BJ (cell line): ENCODE measurements at regions not wholly inside any gene's neighbourhood (a gene's known extent, or its start where the extent isn't known, plus 50 kb on each side); places are given as distances from the start of the nearest gene placed in this dataset.

Experiments
- CTCF ChIA-PET: fragments of 350-600 bp; formaldehyde crosslinking; extraction: SDS; loops from one replicate; lab custom pipeline; 2021; ENCODE audit warnings: antibody characterized with exemption, inconsistent platforms; lab: Yijun Ruan, JAX
- POLR2A ChIA-PET: fragments of 300-600 bp; sonication (Branson Sonifier 250); formaldehyde crosslinking; extraction: SDS; loops from one replicate; lab custom pipeline; 2021; ENCODE audit warnings: antibody characterized with exemption; lab: Charles Lee
- DNase-seq: peaks from one replicate; pipeline ENCODE4 v3.0.0-alpha.2; 2011; ENCODE audit warnings: low read depth
- H3K27me3 ChIP-seq: 2 replicates; pipeline ENCODE4 v1.6.0; 2011; ENCODE audit warnings: low read length; ENCODE audit not compliant: control insufficient read depth, insufficient read depth
- H3K36me3 ChIP-seq: 2 replicates; pipeline ENCODE4 v1.5.1; 2011; ENCODE audit warnings: low read length; ENCODE audit not compliant: control insufficient read depth, insufficient read depth
- H3K4me3 ChIP-seq: 2 replicates; pipeline ENCODE4 v1.5.1; 2011; ENCODE audit warnings: low read depth, mild to moderate bottlenecking, control low read depth, low read length
- CTCF ChIP-seq: IDR thresholded peaks from 2 replicates; pipeline ENCODE4 v1.5.1; 2011; ENCODE audit warnings: low read depth, mild to moderate bottlenecking, control low read depth, inconsistent platforms, low read length, moderate library complexity; ENCODE audit not compliant: insufficient read depth

DNA sequence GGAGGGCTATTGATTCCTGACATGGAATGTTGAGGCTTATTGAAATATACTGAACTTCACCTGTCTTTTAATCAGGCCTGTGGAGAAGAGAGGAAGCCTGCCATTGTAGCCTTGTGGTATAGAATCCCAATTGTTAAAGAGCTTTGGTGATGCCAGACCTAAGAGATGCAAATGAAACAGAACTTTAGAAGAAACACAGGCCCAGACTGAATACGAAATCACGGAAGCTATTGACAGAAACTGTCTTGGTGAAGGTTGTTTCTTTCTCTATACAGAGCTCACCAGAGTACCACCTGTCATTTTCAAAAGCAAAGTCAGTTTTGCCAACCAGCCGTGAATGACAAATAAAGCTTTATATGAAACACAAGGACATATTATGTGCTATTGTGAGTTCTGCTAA, 660.3 kb downstream of the ISL1 start:
- Histone ChIP-seq H3K36me3 (no peaks in the 10 kb centered on the region), H3K4me3 (no peak overlapping the region), H3K27me3 (no peaks in the 10 kb centered on the region)
- no peak for DNase-seq
- no peak for TF ChIP-seq CTCF
- POLR2A ChIA-PET, result no interaction called here
- CTCF ChIA-PET, result interaction anchor here (1.2 kb wide), 1 partner anchor 36 kb away, joined by 4 read pairs; no protein-coding TSS in a partner anchor

DNA sequence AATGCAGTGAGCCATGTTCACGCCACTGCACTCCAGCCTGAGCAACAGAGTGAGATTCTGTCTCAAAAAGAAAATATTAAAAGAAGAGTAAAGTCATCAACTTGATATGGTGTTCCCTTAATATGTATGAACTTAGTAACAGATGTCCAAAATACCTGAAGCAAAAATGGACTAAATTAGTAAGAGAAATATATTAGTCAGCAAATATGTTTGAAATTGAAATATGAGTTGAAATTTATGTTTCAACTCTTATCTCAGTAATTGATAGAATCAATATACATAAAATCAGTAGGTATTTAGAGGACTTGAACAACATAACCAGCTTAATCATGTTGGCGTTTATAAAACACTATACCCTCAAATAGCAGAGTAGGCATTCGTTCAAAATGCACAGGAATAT, 668.5 kb downstream of the ISL1 start:
- Histone ChIP-seq H3K36me3 (no peaks in the 10 kb centered on the region), H3K4me3 (no peak overlapping the region), H3K27me3 (no peaks in the 10 kb centered on the region)
- DNase-seq, result no peak
- no peak for TF ChIP-seq CTCF
- ChIA-PET POLR2A (no interaction called here), CTCF (no interaction called here)

DNA sequence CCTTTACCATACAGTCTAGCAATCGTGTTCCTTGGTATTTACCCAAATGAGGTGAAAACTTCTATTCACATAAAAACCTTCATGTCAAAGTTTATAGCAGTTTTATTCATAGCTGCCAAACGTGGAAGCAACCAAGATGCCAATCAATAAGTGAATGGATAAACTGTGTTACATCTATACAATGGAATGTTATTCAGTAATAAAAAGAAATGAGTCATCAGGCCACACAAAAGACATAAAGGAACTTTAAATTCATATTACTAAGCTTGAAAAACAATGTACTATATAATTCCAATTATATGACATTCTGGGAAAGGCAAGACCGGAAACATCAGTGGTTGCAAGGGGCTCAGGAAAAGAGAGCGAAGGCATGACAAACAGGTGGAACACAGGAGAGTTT, 679.9 kb downstream of the ISL1 start:
- no peak for TF ChIP-seq CTCF
- Histone ChIP-seq H3K4me3 (no peak overlapping the region), H3K36me3 (no peaks in the 10 kb centered on the region), H3K27me3 (no peaks in the 10 kb centered on the region)
- ChIA-PET POLR2A (no interaction called here), CTCF (no interaction called here)
- no peak for DNase-seq

GRCh38 chr5:52065182-52065581, 681.9 kb downstream of the ISL1 start:
- Histone ChIP-seq H3K36me3 (no peaks in the 10 kb centered on the region), H3K27me3 (no peaks in the 10 kb centered on the region), H3K4me3 (no peak overlapping the region)
- no peak for DNase-seq
- POLR2A ChIA-PET, result no interaction called here
- CTCF ChIA-PET, result no interaction called here
- TF ChIP-seq CTCF, result no peak

- Histone ChIP-seq H3K27me3 (no peaks in the 10 kb centered on the region), H3K4me3 (no peak overlapping the region), H3K36me3 (no peaks in the 10 kb centered on the region)
- CTCF ChIA-PET, result no interaction called here
- TF ChIP-seq CTCF, result no peak
- POLR2A ChIA-PET, result no interaction called here
- no peak for DNase-seq
Observed at GRCh38 chr5:52069997-52070396, 686.7 kb downstream of the ISL1 start.
